Coronary artery (tissue), 2 donors: ENCODE measurements at regions not wholly inside any gene's neighbourhood (a gene's known extent, or its start where the extent isn't known, plus 50 kb on each side); places are given as distances from the start of the nearest gene placed in this dataset.

ENCODE experiments used
- DNase-seq: peaks from one replicate; pipeline ENCODE4 v3.0.0-alpha.2; 2017; ENCODE audit warnings: low spot score
- H3K27ac ChIP-seq, 2 donors: fragments of 200-600 bp; sonication (generic); one replicate each; pipeline ENCODE4 v1.5.1; 2016 to 2019
- H3K4me3 ChIP-seq: fragments of 200-600 bp; sonication (generic); 2 replicates; pipeline ENCODE4 v1.5.1; 2016; ENCODE audit warnings: mild to moderate bottlenecking, moderate library complexity
- TF ChIP-seq, protein P1 (sequence below): fragments of 200-600 bp; sonication (generic); IDR thresholded peaks from one replicate; pipeline ENCODE4 v1.5.1; 2019; ENCODE audit warnings: antibody characterized with exemption

DNA sequence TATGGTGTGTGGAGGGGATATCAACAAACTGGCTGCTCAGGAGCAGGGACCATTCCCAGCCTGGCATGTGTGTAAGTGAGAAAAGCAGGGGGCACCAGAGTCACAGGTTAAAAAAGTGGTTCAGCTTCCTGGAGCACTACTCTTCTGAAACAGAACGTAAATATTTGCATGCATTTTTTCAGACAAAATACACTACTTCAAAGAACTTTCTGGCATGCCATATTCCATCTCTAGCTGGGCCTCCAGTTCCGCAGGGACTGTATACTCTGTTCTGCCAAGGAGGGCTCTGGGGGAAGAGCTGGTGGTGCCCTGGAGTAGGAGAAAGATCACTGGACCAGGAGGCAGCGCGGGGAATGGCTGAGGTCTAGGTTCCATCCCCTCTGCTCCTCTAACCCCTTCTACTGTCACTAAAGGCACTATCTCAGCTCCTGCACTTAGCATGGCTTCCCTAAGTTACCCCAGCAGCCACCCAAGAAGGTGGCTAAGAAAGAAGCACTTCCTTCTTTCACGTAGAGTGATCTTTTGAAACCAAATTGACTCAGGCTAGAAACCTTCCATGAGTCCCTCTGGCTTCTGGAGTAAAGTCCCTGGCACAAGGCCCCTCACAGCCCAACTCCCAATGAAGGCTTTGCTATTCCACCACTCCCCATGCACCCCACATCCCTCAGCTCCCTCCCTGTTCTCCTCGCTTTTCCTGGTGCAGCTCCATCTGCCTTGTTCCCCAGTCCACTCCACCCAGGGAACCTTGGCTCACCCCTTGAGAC, 57.6 kb upstream of the CABLES1 start:
- H3K27ac ChIP-seq: peak overlapping the region in 1 of 2 donors; percentile 34
- TF ChIP-seq, protein P1, sequence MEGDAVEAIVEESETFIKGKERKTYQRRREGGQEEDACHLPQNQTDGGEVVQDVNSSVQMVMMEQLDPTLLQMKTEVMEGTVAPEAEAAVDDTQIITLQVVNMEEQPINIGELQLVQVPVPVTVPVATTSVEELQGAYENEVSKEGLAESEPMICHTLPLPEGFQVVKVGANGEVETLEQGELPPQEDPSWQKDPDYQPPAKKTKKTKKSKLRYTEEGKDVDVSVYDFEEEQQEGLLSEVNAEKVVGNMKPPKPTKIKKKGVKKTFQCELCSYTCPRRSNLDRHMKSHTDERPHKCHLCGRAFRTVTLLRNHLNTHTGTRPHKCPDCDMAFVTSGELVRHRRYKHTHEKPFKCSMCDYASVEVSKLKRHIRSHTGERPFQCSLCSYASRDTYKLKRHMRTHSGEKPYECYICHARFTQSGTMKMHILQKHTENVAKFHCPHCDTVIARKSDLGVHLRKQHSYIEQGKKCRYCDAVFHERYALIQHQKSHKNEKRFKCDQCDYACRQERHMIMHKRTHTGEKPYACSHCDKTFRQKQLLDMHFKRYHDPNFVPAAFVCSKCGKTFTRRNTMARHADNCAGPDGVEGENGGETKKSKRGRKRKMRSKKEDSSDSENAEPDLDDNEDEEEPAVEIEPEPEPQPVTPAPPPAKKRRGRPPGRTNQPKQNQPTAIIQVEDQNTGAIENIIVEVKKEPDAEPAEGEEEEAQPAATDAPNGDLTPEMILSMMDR: no peak
- no peak overlapping the region for H3K4me3 ChIP-seq
- DNase-seq: no peak

DNA sequence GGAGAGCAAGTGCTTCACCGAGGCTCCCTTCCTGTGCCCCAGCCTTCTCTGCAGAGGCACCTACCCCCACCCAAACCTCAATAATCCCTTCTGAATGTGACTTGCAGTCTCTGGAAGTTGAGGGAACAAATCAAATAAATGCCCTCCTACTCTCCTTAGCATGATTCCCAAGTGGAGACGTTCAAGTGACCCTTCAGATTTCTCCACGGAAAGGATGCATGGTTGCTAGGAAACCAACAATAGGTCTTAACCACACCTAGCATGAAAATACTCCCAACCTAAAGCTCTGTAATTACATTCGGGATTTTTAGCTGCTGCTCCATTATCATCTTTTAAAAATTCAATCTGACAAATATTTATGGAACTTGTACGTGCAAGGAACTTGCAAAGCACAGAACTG, 50.2 kb upstream of the CABLES1 start:
- no peak overlapping the region for H3K27ac ChIP-seq
- TF ChIP-seq, protein P1: no peak

More for the DNA sequence above, 50.2 kb upstream of the CABLES1 start:
- no peak for DNase-seq
- no peak overlapping the region for H3K4me3 ChIP-seq
